Nephron (organoid): ENCODE measurements at regions not wholly inside any gene's neighbourhood (a gene's known extent, or its start where the extent isn't known, plus 50 kb on each side); places are given as distances from the start of the nearest gene placed in this dataset.

Experiments used
- H3K27ac Mint-ChIP-seq, 3 experiments: 2 replicates each; pipeline ENCODE4 v1.8.0; 2020; ENCODE audit warnings: mixed read lengths in 3 of 3, mild to moderate bottlenecking in 2 of 3, moderate library complexity in 1 of 3
- H3K27me3 Mint-ChIP-seq: 2 replicates; pipeline ENCODE4 v1.8.0; 2021; ENCODE audit warnings: low read depth, mild to moderate bottlenecking, moderate library complexity, mixed read lengths
- H3K36me3 Mint-ChIP-seq: 2 replicates; pipeline ENCODE4 v1.8.0; 2020; ENCODE audit warnings: low read depth, mixed read lengths
- H3K4me1 Mint-ChIP-seq: 2 replicates; pipeline ENCODE4 v1.8.0; 2020; ENCODE audit warnings: mixed read lengths
- H3K4me3 Mint-ChIP-seq, 3 experiments: 2 replicates each; pipeline ENCODE4 v1.8.0; 2020; ENCODE audit warnings: mild to moderate bottlenecking in 3 of 3, mixed read lengths in 3 of 3, moderate library complexity in 2 of 3
- H3K9me3 Mint-ChIP-seq: 2 replicates; pipeline ENCODE4 v1.8.0; 2020; ENCODE audit warnings: mixed read lengths
- CTCF ChIP-seq, 3 experiments: fragments of 200-600 bp; sonication (generic); IDR thresholded peaks; one replicate each; pipeline ENCODE4 v1.5.0; 2021; ENCODE audit warnings: antibody characterized with exemption in 3 of 3; ENCODE audit not compliant: unreplicated experiment in 3 of 3

GRCh38 chr11:38582756-38583155 lies 1984.7 kb upstream of the RAG2 start:
- H3K27me3 Mint-ChIP-seq: no peaks in the 10 kb centered on the region
- no peaks in the 10 kb centered on the region for H3K4me1 Mint-ChIP-seq
- H3K4me3 Mint-ChIP-seq: no peak overlapping the region
- H3K9me3 Mint-ChIP-seq: peaks cover 17% of the 10 kb centered on the region
- H3K27ac Mint-ChIP-seq: no peak overlapping the region
- TF ChIP-seq CTCF (IDR thresholded peaks at IDR 0.05; ENCODE audit: unreplicated experiment in 3 of 3): no peak
- H3K36me3 Mint-ChIP-seq: no peaks in the 10 kb centered on the region

GRCh38 chr11:38582151-38582550 lies 1984.1 kb upstream of the RAG2 start:
- no peaks in the 10 kb centered on the region for H3K36me3 Mint-ChIP-seq
- H3K27me3 Mint-ChIP-seq: no peaks in the 10 kb centered on the region
- peaks cover 22% of the 10 kb centered on the region for H3K9me3 Mint-ChIP-seq
- no peaks in the 10 kb centered on the region for H3K4me1 Mint-ChIP-seq
- H3K4me3 Mint-ChIP-seq: no peak overlapping the region
- no peak overlapping the region for H3K27ac Mint-ChIP-seq
- no peak for TF ChIP-seq CTCF (IDR thresholded peaks at IDR 0.05; ENCODE audit: unreplicated experiment in 3 of 3)

DNA sequence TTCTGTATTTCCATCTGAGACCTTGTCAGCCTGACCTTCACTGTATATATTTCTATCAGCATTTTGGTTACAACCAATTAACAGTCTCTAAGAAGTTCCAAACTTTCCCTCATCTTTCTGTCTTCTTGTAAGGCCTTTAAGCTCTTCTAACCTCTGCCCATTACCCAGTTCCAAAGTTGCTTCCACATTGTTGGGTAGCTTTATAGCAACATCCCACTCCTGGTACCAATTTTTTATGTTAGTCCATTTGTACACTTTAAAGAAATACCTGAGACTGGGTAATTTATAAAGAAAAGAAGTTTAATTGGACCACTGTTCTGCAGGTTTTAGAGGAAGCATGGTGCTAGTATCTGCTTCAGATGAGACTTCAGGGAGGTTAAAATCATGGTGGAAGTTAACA lies 1979.7 kb upstream of the RAG2 start:
- Mint-ChIP-seq H3K9me3 (peaks cover 26% of the 10 kb centered on the region), H3K4me1 (no peaks in the 10 kb centered on the region), H3K27me3 (no peaks in the 10 kb centered on the region), H3K4me3 (no peak overlapping the region), H3K27ac (no peak overlapping the region), H3K36me3 (no peaks in the 10 kb centered on the region)
- no peak for TF ChIP-seq CTCF (IDR thresholded peaks at IDR 0.05; ENCODE audit: unreplicated experiment in 3 of 3)

DNA sequence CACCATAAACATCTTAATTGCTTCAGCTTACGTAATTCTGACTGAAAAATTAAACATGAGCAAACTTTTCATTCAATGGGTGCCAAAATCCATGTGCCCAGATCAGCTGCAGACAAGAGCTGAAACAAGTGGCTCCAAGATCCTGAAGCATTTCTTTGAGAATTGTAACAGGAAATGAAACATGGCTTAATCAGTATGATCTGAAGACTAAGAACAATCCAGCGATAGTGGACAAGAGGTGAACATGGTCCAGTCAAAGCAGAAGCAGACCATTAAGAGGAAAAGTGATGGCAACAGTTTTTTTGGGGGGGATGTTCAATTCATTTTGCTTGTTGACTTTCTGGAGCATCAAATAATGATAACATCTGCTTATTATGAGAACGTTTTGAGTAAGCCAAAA lies 1964.5 kb upstream of the RAG2 start:
- no peaks in the 10 kb centered on the region for H3K4me1 Mint-ChIP-seq
- no peaks in the 10 kb centered on the region for H3K9me3 Mint-ChIP-seq

GRCh38 chr11:38553148-38553547 lies 1955.1 kb upstream of the RAG2 start:
- Mint-ChIP-seq H3K27ac (no peak overlapping the region), H3K4me1 (peaks cover 8% of the 10 kb centered on the region)

More for the DNA sequence above, 1964.5 kb upstream of the RAG2 start:
- Mint-ChIP-seq H3K27me3 (no peaks in the 10 kb centered on the region), H3K4me3 (no peak overlapping the region), H3K27ac (no peak overlapping the region), H3K36me3 (no peaks in the 10 kb centered on the region)
- TF ChIP-seq CTCF (IDR thresholded peaks at IDR 0.05; ENCODE audit: unreplicated experiment in 3 of 3): no peak

More at GRCh38 chr11:38553148-38553547, 1955.1 kb upstream of the RAG2 start:
- H3K36me3 Mint-ChIP-seq: no peaks in the 10 kb centered on the region
- no peaks in the 10 kb centered on the region for H3K9me3 Mint-ChIP-seq
- TF ChIP-seq CTCF (IDR thresholded peaks at IDR 0.05; ENCODE audit: unreplicated experiment in 3 of 3): no peak
- H3K27me3 Mint-ChIP-seq: no peaks in the 10 kb centered on the region
- no peak overlapping the region for H3K4me3 Mint-ChIP-seq
